ENCODE measurements at regions not wholly inside any gene's neighbourhood (a gene's known extent, or its start where the extent isn't known, plus 50 kb on each side); places are given as distances from the start of the nearest gene placed in this dataset.
A peak's percentile ranks its signal among the peaks of the same experiment; 100 is the strongest.
"Not testable (repeated sequence)": the region's sequence is repeated elsewhere in the genome, so short reads cannot be mapped to it uniquely, and the experiment has no call there.

DNA sequence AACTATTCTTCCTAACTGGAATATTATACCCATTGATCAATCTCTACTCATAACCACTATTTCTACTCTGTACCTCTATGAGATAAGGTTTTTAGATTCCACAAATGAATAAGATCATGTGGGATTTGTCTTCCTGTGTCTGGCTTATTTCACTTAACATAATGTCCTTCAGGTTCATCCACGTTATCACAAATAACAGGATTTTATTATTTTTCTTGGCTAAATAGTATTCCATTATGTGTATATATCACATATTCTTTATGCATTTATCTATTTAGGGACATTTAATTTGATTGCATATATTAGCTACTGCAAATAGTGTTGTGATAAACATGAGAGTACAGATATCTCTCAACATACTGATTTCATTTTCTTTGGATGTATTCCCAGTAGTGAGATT, 823.0 kb upstream of the ADGRB3 start:
- DNase-seq (ENCODE audit: low spot score in 2 of 2) = no peak
- FAIRE-seq = no peak

GRCh38 chr6:67811239-67812037, 823.6 kb upstream of the ADGRB3 start:
- no peak for DNase-seq (ENCODE audit: low spot score in 2 of 2)
- FAIRE-seq = no peak

DNA sequence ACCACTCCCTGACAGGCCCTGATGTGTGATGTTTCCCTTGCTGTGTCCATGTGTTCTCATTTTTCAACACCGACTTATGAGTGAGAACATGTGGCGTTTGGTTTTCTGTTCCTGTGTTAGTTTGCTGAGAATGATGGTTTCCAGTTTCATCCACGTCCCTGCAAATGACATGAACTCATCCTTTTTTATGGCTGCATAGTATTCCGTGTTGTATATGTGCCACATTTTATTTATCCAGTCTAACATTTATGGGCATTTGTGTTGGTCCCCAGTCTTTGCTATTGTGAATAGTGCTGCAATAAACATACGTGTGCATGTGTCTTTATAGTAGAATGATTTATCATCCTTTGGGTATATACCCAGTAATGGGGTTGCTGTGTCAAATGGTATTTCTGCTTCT, 830.3 kb upstream of the ADGRB3 start:
- FAIRE-seq = not testable (repeated sequence)

DNA sequence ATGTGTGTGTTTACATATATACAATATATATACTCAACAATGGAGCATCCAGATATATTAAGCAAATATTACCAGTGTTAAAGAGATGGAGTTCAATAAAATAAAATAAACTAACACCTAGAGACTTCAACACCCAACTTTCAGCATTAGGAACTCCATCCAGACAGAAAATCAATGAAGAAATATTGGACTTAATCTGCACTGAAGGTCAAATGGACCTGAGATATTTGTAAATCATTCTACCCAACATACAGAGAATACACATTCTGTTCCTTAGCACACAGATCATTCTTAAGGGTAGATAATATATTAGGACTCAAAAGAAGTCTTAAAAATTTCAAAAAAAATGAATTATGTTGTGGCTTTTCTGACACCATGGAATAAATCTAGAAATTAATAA, 832.3 kb upstream of the ADGRB3 start:
- no peak for DNase-seq (ENCODE audit: low spot score in 2 of 2)

More for the DNA sequence above, 830.3 kb upstream of the ADGRB3 start:
- not testable (repeated sequence) for DNase-seq (ENCODE audit: low spot score in 2 of 2)

GRCh38 chr6:67792996-67793395, 842.1 kb upstream of the ADGRB3 start:
- FAIRE-seq (no peak), DNase-seq (ENCODE audit: low spot score in 2 of 2) (no peak)

More for the DNA sequence above, 832.3 kb upstream of the ADGRB3 start:
- no peak for FAIRE-seq

GRCh38 chr6:67790569-67790968, 844.5 kb upstream of the ADGRB3 start:
- no peak for DNase-seq (ENCODE audit: low spot score in 2 of 2)
- FAIRE-seq = no peak

- peak; percentile 95 for FAIRE-seq
These were observed 848.0 kb upstream of the ADGRB3 start for GRCh38 chr6:67787119-67787518.

GRCh38 chr6:67779876-67780275, 855.2 kb upstream of the ADGRB3 start:
- DNase-seq (ENCODE audit: low spot score in 2 of 2) (no peak), FAIRE-seq (no peak)

More at GRCh38 chr6:67787119-67787518, 848.0 kb upstream of the ADGRB3 start:
- DNase-seq (ENCODE audit: low spot score in 2 of 2) = not testable (repeated sequence)

GRCh38 chr6:67775333-67775732, 859.7 kb upstream of the ADGRB3 start:
- DNase-seq (ENCODE audit: low spot score in 2 of 2) (no peak), FAIRE-seq (no peak)

GRCh38 chr6:67768972-67769371, 866.1 kb upstream of the ADGRB3 start:
- no peak for FAIRE-seq
- no peak for DNase-seq (ENCODE audit: low spot score in 2 of 2)

GRCh38 chr6:67767046-67767822, 867.8 kb upstream of the ADGRB3 start:
- DNase-seq (ENCODE audit: low spot score in 2 of 2); FAIRE-seq: not testable (repeated sequence)

- DNase-seq (ENCODE audit: low spot score in 2 of 2) (no peak), FAIRE-seq (no peak)
These were observed 869.0 kb upstream of the ADGRB3 start for GRCh38 chr6:67766057-67766456.

DNA sequence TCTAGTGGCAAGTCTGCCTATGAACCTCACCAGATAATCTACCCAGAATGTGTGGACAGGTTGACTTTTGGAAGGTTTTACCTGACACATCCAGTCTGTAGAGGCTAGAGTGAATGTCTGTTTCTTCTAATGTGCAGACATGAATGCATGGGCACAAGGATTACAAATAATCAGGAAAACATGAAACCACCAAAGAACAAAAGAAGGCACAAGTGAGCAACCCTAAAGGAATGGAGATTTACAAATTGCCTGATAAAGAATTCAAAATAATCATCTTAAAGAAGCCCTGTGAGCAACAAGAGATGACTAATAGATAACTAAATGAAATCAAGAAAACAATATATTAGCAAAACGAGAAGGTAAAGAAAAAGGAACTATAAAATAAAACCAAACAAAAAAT, 876.1 kb upstream of the ADGRB3 start:
- DNase-seq (ENCODE audit: low spot score in 2 of 2) = no peak
- no peak for FAIRE-seq

DNA sequence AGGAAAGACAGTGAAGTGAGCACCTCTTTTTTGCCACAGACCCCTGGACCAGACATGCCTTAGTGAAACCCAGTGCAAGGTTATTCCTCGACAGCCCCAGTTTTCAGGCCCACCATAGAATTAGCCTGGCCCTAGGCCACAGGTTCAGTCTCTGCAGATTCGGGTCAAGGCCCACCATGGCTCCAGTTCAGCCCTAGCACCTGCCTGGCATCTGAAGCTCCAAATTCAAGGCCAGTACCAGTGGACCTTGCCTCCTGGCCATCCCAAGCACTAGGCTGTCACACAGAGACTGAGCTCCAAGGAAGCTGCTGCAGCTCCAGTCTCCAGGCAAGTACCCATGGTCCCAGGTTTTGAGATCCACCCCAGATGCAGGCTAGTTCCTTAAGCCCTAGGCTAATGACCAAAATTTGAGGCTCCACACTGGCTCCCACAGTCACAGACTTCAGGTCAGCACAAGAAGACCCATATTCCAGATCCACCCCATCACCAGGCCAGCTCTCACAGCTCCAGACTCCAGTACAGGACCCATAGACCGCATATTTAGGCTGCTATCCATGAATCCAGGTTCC, 877.5 kb upstream of the ADGRB3 start:
- DNase-seq (ENCODE audit: low spot score in 2 of 2) = no peak
- FAIRE-seq = no peak

DNA sequence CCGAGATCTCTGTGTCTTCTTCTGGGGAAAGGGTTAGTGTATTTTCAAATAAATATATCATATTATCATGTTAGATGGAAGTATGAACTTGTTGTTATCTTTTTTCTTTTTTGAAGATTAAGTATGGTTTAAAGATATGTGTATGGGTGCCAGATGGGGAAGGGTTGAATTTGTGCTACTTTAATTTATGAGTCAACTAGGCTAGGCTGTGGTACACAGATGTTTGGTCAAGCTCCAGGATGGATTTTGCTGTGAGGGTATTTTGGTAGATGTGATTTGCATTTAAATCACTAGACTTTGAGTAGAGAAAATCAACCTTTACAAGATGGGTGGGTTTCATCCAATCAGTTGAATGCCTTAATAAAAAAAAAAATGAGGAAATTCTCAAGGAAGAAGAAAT, 886.6 kb upstream of the ADGRB3 start:
- no peak for FAIRE-seq
- no peak for DNase-seq (ENCODE audit: low spot score in 2 of 2)

GRCh38 chr6:67736816-67737215, 898.3 kb upstream of the ADGRB3 start:
- DNase-seq (ENCODE audit: low spot score in 2 of 2) (no peak), FAIRE-seq (no peak)

GRCh38 chr6:67736161-67736560, 898.9 kb upstream of the ADGRB3 start:
- FAIRE-seq (no peak), DNase-seq (ENCODE audit: low spot score in 2 of 2) (no peak)

- FAIRE-seq = no peak
- DNase-seq (ENCODE audit: low spot score in 2 of 2) = no peak
These were observed 899.5 kb upstream of the ADGRB3 start for GRCh38 chr6:67735623-67736022.

DNA sequence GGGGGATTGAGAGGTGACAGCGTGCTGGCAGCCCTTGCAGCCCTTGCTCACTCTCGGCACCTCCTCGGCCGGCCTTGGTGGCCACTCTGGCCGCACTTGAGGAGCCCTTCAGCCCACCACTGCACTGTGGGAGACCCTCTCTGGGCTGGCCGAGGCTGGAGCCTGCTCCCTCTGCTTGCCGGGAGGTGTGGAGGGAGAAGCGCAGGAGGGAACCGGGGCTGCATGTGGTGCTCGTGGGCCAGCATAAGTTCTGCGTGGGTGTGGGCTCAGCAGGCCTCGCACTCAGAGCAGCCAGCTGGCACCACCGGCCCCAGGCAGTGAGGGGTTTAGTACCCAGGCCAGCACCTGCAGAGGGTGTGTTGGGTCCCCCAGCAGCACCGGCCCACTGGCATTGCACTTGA, 912.2 kb upstream of the ADGRB3 start:
- no peak for FAIRE-seq
- no peak for DNase-seq (ENCODE audit: low spot score in 2 of 2)

DNA sequence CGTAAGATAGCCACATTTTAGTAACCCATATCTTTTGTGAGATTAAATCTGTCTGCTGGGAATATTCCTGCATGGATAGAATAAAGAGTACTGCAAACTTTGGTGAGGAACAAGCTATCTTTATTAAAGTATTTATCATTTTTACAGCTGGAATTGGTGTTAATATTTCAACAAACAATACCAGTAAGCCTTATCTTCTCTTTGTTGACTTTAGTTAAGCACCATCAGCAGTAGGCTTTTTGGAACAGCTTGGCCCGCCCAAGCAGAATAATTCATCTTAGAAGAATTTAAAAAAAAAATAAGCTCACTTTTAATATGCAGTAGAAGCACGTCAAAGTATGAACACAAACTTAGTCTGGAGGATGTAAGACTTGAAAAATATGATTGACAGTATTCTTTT, 917.8 kb upstream of the ADGRB3 start:
- FAIRE-seq (no peak), DNase-seq (ENCODE audit: low spot score in 2 of 2) (no peak)

DNA sequence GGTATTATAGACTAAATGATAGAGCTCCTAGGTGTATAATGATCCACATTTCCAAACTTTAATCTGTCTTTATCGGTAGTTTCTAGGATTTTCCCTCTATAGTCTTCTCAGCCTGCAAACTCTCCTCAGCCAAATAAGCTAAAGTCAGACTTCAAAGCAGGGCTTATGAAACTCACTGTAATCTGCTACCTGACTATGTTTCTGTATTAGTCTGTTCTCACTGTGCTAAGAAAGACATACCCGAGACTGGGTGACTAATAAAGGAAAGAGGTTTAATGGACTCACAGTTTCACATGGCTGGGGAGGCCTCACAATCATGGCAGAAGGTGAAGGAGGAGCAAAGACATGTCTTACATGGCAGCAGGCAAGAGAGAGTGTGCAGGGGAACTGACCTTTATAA, 928.7 kb upstream of the ADGRB3 start:
- FAIRE-seq (no peak), DNase-seq (ENCODE audit: low spot score in 2 of 2) (no peak)
